HEK293T (cell line): ENCODE measurements at regions not wholly inside any gene's neighbourhood (a gene's known extent, or its start where the extent isn't known, plus 50 kb on each side); places are given as distances from the start of the nearest gene placed in this dataset.

Experiments
- ARNT ChIP-seq: fragments of 450-650 bp; IDR thresholded peaks from 2 replicates; pipeline ENCODE4 v1.6.1; 2017; ENCODE audit warnings: mild to moderate bottlenecking
- BHLHE40 ChIP-seq: fragments of 450-650 bp; IDR thresholded peaks from 2 replicates; pipeline ENCODE4 v1.6.1; 2016; ENCODE audit warnings: mild to moderate bottlenecking, moderate library complexity, borderline replicate concordance
- CTBP1 ChIP-seq: fragments of 450-650 bp; IDR thresholded peaks from 2 replicates; pipeline ENCODE4 v1.6.1; 2016; ENCODE audit warnings: borderline replicate concordance
- ELF4 ChIP-seq: fragments of 450-650 bp; IDR thresholded peaks from 2 replicates; pipeline ENCODE4 v1.6.1; 2017; ENCODE audit warnings: antibody characterized with exemption
- FOXK2 ChIP-seq: fragments of 450-650 bp; IDR thresholded peaks from 2 replicates; pipeline ENCODE4 v1.6.1; 2016; ENCODE audit warnings: mild to moderate bottlenecking
- FOXM1 ChIP-seq: fragments of 450-650 bp; IDR thresholded peaks from 2 replicates; pipeline ENCODE4 v1.6.1; 2017; ENCODE audit warnings: mild to moderate bottlenecking, borderline replicate concordance
- HDGF ChIP-seq: fragments of 450-650 bp; IDR thresholded peaks from 2 replicates; pipeline ENCODE4 v1.6.1; 2017; ENCODE audit warnings: antibody characterized with exemption, borderline replicate concordance
- NFRKB ChIP-seq: fragments of 450-650 bp; IDR thresholded peaks from 2 replicates; pipeline ENCODE4 v1.6.1; 2016; ENCODE audit warnings: mild to moderate bottlenecking, moderate library complexity
- SP1 ChIP-seq: fragments of 450-650 bp; IDR thresholded peaks from 2 replicates; pipeline ENCODE4 v1.6.1; 2017
- ZNF384 ChIP-seq: fragments of 450-650 bp; IDR thresholded peaks from 2 replicates; pipeline ENCODE4 v1.6.1; 2016
- TF ChIP-seq, protein P1 (sequence below): fragments of 450-650 bp; IDR thresholded peaks from 2 replicates; pipeline ENCODE4 v1.6.1; 2016

DNA sequence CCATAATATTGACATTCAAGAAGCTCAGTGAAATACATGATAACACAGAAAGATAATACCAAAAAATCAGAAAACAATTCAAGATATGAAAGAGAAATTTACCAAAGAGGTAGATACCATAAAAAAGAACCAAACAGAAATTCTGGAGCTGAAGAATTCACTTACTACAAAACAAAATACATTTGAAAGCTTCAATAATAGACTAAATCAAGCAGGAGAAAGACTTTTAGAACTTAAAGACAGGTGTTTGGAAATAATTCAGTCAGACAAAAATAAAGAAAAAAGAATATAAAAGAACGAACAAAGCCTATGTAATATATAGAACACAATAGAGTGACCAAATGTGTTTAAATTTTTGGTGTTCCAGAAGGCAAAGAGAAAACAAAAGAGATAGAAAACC lies 158.7 kb downstream of the MOBP start:
- TF ChIP-seq FOXM1 (no peak), NFRKB (no peak), SP1 (no peak), HDGF (no peak), BHLHE40 (no peak), ELF4 (no peak), ARNT (no peak), ZNF384 (no peak), FOXK2 (no peak), CTBP1 (no peak)
- TF ChIP-seq, protein P1, sequence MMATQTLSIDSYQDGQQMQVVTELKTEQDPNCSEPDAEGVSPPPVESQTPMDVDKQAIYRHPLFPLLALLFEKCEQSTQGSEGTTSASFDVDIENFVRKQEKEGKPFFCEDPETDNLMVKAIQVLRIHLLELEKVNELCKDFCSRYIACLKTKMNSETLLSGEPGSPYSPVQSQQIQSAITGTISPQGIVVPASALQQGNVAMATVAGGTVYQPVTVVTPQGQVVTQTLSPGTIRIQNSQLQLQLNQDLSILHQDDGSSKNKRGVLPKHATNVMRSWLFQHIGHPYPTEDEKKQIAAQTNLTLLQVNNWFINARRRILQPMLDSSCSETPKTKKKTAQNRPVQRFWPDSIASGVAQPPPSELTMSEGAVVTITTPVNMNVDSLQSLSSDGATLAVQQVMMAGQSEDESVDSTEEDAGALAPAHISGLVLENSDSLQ: no peak
